HG03460 (cell line): ENCODE measurements at regions not wholly inside any gene's neighbourhood (a gene's known extent, or its start where the extent isn't known, plus 50 kb on each side); places are given as distances from the start of the nearest gene placed in this dataset.

Experiments
- ATAC-seq: cut with Tn5 transposase; IDR thresholded peaks from one replicate; pipeline ENCODE4 v1.9.1; 2021; ENCODE audit not compliant: unreplicated experiment

- ATAC-seq, result no peak
Observed at GRCh38 chr10:4501306-4501705, 324.7 kb upstream of the AKR1E2 start.

DNA sequence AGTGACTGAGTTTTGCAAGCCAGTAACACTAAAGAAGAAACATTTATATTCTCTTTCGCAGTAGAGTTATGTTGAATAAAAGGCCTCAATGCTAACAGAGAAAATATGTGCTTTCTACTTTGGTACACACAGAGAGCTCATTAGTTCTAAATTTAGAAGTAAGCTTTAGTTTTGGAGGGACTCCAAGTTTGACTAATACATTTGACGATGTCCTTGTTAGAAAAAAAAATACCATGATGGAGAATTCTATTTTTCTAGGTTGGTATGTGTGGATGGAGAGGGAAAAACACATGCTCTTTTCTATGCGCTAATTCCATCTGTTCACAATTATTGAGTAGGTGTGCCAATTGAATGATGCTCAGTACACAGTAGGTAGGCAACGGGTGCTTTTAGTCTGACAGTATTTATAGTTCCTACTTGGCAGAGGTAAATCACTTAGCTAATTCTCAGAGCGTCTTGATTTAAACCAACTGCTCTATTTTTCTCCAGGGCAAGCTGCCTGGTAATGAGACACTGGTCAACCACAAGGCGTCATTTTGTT is 327.2 kb upstream of the AKR1E2 start:
- ATAC-seq, result no peak

- no peak for ATAC-seq
Observed at GRCh38 chr10:4494551-4494950, 331.5 kb upstream of the AKR1E2 start.

GRCh38 chr10:4492202-4492601 is 333.8 kb upstream of the AKR1E2 start:
- ATAC-seq, result no peak

GRCh38 chr10:4488904-4489303 is 337.1 kb upstream of the AKR1E2 start:
- ATAC-seq, result no peak

- no peak for ATAC-seq
Observed at GRCh38 chr10:4485636-4486035, 340.4 kb upstream of the AKR1E2 start.

- ATAC-seq, result no peak
Observed at GRCh38 chr10:4483811-4484210, 342.2 kb upstream of the AKR1E2 start.

DNA sequence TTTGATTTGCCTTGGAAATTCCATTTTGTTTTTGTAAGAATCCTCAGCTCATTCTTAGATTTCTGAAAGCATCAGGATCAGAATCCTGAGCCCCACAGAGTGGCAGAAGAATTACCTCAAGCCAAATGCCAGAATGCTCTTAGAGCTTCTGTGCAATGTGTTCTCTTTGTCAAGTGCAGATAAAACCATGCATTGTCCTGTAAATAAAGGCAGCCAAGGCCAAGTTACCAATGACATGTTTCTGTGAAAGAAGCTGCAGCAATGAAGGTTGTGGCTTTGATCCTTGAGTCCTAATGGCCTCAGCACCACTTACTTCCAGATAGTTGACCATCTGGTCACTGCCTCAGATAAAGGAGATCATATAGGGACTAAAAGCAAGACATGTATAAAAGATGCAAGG is 343.3 kb upstream of the AKR1E2 start:
- no peak for ATAC-seq

DNA sequence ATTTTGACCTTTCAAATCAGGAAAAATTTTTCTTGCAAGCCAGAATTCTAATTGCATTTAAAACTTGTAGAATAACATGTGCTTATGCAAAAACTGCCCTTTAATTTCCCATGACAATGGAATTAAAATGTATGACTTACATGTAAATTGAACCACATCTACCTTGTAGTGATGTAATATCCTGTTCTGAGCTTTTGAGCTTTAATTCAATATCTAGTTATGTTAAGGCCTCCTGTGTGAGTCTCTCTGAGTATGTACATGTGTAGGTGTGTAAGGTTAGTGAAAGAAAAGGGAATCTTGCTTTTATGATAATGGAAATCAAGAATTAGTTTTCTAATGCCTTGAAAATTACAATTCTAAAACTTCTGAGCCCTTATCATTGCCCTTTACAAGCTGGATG is 344.8 kb upstream of the AKR1E2 start:
- ATAC-seq, result no peak

GRCh38 chr10:4479342-4479741 is 346.7 kb upstream of the AKR1E2 start:
- ATAC-seq, result no peak

DNA sequence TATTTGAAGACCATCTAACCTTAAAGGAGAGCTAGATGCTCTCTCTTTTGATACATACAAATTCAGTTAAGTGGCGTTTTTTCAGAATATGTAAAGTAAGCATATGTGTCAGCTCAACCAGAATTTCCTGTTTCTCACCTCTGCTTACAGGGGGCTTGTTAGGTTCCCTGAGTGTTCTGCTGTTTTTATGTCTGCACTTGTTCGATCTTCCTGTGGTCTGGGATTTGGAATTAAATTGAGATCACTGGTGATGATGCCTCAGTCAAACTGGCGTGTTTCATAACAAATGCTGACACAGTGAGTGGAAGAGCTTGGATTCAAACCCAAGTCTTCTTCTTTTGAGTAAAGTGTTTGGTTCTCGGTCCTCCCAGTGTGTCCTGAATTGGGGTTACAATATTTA is 348.3 kb upstream of the AKR1E2 start:
- ATAC-seq, result no peak

DNA sequence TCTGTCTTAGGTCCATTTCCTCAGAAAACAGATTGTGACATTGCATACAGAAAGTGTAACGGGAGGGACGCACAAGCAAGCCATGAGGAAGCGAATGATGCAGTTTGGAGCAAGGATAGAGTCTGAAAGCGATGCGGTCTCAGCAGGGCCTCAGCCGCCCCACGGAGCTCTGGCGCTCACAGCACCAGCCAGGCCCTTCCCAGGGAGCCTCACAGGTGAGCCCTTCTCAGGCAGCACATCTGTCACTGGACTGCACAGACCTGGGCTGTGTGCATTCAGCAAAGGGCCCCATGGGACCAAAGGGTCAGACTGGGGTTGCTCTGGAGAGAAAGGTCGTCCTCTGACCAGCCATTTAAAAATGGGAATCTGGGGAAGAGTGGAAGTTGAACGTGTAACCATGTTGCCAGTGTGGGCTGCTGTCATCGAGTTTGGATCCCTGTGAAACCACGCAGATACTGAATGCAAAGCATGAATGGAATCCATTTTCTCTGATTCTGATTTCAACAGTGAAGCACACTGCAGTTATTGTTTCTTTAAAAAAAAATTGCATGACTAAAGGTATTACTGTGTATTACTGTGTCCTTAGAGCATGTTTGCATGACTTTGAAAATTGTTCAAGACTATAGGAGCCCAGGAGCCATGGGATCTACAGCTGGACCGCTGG is 350.0 kb upstream of the AKR1E2 start:
- no peak for ATAC-seq

DNA sequence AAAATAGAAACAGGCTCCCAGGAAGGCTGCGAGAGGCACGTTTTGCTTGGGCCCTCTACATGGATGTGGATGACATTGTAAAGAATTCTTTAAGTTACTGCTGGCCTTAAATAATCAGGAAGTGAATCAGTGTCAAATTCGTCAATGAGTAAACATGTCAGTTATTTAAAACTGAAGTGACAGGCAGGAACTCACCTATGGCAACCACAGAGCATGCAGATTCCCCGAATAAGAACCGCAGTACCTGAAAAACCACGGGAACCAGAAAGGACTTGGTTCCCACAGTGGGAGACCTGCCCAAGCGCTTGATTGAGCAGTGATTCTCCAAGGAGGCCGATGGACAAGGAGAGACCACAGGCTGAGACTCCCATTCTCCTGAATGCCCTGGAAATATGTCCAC is 351.2 kb upstream of the AKR1E2 start:
- ATAC-seq, result no peak

DNA sequence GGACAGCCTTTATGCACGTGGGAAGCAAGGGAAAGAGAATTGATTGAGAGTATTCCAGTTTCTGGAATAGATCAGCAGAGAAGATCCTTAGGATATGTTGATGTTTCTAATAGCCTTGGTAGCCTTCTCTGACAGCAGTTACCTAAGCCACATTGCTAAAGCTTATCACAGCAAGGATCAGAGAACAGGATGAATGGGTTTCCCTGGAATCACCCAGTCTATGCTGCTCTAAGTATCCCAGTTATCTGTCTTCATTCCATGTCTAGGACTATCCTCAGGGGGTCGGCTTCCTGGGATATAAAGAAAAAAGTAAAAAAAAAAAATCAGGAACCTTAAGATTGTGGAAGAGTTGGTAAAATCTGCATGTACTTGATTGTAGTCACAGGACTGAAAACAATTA is 352.0 kb upstream of the AKR1E2 start:
- ATAC-seq, result no peak

GRCh38 chr10:4472190-4472904 is 353.7 kb upstream of the AKR1E2 start:
- ATAC-seq, result no peak

- ATAC-seq, result no peak
Observed at GRCh38 chr10:4470231-4470835, 355.7 kb upstream of the AKR1E2 start.

DNA sequence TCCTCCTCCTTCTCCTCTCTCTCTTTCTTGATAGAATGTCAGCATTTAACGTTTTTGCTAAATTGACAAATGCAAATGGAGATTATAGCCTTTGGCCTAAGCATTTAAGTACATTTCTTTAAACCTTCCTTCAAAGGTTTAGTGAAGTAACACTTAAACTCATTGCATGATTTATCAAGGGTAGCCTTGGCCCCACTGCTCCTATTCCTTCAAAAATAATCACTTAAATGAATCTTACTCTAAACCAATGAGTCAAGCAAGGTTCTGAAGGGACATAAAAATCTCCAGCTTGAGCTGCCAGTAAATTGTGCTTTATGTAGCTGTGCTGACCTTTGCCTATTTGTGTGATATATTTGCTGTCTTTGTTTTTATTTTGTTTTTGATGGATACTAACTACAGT is 358.5 kb upstream of the AKR1E2 start:
- no peak for ATAC-seq

DNA sequence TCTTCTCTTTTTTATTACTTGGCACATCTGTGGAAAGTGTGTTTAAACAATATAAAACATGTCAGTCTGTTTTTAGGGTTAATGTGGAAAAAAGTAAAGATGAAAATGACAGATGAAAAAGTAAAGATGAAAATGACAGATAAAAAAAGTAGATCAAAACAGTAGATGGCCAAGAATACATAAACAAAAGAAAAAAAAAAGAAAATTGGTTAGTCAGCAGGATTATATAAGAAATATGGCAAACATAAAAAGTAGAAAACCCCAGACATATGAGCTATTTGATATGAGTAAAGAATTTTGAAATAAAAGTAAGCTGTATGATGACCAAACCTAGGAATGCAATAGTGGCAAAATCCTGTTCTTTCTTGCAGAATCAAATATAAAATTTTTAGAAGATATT is 365.7 kb upstream of the AKR1E2 start:
- ATAC-seq, result no peak

- ATAC-seq, result no peak
Observed at GRCh38 chr10:4459531-4459930, 366.5 kb upstream of the AKR1E2 start.

- ATAC-seq, result no peak
Observed at GRCh38 chr10:4457597-4457996, 368.4 kb upstream of the AKR1E2 start.

DNA sequence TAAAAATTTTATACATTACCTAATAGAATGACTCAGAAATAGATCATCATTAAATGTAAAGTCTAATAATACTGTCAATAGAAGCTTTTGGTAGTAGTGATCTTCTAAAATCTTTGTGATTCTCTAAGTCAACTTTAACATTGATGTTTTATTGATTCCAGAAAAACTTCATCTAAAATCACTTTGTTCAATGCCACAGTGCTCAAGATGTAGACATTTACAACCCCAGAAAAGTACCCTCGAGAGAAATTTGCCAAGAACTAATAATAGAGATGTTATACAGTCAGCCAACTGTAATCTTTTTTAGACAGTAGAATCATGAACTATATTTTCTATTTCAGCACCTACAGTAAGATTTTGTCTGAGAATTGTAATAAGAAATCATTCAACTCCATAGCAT is 369.2 kb upstream of the AKR1E2 start:
- no peak for ATAC-seq

DNA sequence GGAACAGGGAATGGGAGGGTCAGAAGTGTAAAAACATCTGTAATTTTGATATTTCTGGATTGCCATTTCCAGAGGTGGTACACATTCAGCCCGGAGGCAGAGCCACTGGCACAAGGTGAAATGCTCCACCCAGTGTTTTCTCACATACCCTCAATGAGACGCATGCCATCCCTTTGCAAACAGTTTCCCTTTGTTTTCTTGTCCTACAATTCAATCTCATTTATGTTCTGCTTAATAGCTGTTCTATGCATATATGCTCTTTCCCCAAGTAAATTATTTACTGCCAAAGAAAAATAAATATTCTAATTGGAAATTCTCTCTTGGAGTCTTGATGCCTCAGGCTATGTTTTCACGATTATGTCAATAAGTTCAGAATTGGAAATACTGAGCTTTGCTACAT is 369.7 kb upstream of the AKR1E2 start:
- no peak for ATAC-seq
